HL-60 (cell line): ENCODE measurements at regions not wholly inside any gene's neighbourhood (a gene's known extent, or its start where the extent isn't known, plus 50 kb on each side); places are given as distances from the start of the nearest gene placed in this dataset.

Experiments used
- DNase-seq, 2 experiments: peaks; one replicate each; pipeline ENCODE4 v3.0.0-alpha.2; 2010 to 2020; ENCODE audit warnings: low read depth in 1 of 2, low spot score in 1 of 2
- H3K27ac ChIP-seq: fragments of 250-450 bp; sonication (Bioruptor Pico); replicated peaks from 2 replicates; pipeline ENCODE4 v1.5.1; 2020; ENCODE audit warnings: mild to moderate bottlenecking, moderate library complexity
- H3K27me3 ChIP-seq: fragments of 250-450 bp; sonication (Bioruptor Pico); 2 replicates; pipeline ENCODE4 v1.5.1; 2021; ENCODE audit warnings: mild to moderate bottlenecking, moderate library complexity; ENCODE audit not compliant: insufficient read depth, poor library complexity, severe bottlenecking
- H3K4me3 ChIP-seq: replicated peaks from 2 replicates; pipeline ENCODE4 v1.5.1; 2011; ENCODE audit warnings: mild to moderate bottlenecking, control low read depth, low read length; ENCODE audit not compliant: insufficient read depth
- GABPA ChIP-seq: IDR thresholded peaks from 2 replicates; pipeline ENCODE4 v1.6.1; 2012; ENCODE audit warnings: low read depth
- POLR2AphosphoS5 ChIP-seq: IDR thresholded peaks from 2 replicates; pipeline ENCODE4 v1.6.1; 2012; ENCODE audit warnings: low read depth
- REST ChIP-seq: IDR thresholded peaks from 2 replicates; pipeline ENCODE4 v1.6.1; 2012; ENCODE audit warnings: low read depth; ENCODE audit not compliant: insufficient replicate concordance
- SPI1 ChIP-seq: IDR thresholded peaks from 2 replicates; pipeline ENCODE4 v1.6.1; 2012; ENCODE audit warnings: low read depth, mild to moderate bottlenecking, borderline replicate concordance
- TF ChIP-seq, protein P1 (sequence below): IDR thresholded peaks from one replicate; pipeline ENCODE4 v1.5.1; 2011; ENCODE audit warnings: low read length, control low read depth, inconsistent platforms; ENCODE audit not compliant: insufficient read depth

DNA sequence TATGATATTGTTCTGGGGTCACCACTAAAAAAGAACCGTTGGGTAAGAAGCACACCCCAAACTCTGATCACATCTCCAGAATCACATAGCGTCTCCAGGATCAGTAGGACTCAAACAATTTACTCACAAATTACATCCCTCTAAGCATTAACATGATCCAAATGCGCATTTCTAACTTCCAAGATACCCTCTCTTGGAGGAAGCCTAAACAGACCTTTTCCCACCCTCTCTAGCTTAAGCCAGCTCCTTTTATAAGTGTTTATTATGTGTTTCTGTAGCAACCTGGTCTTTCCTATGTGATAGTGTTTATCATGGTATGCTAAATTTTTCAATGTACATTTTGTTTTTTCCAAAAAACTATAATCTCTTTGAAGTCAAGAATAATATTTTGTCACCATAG, 1846.5 kb downstream of the OLFM4 start:
- TF ChIP-seq SPI1 (no peak), GABPA (no peak), REST (no peak), POLR2AphosphoS5 (no peak)
- TF ChIP-seq, protein P1, sequence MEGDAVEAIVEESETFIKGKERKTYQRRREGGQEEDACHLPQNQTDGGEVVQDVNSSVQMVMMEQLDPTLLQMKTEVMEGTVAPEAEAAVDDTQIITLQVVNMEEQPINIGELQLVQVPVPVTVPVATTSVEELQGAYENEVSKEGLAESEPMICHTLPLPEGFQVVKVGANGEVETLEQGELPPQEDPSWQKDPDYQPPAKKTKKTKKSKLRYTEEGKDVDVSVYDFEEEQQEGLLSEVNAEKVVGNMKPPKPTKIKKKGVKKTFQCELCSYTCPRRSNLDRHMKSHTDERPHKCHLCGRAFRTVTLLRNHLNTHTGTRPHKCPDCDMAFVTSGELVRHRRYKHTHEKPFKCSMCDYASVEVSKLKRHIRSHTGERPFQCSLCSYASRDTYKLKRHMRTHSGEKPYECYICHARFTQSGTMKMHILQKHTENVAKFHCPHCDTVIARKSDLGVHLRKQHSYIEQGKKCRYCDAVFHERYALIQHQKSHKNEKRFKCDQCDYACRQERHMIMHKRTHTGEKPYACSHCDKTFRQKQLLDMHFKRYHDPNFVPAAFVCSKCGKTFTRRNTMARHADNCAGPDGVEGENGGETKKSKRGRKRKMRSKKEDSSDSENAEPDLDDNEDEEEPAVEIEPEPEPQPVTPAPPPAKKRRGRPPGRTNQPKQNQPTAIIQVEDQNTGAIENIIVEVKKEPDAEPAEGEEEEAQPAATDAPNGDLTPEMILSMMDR = no peak
- DNase-seq = no peak
- no peak overlapping the region for H3K27ac ChIP-seq

GRCh38 chr13:54879036-54879435, 1850.4 kb downstream of the OLFM4 start:
- Histone ChIP-seq H3K4me3 (no peak overlapping the region), H3K27ac (peak overlapping the region; percentile 77), H3K27me3 (no peaks in the 10 kb centered on the region)
- TF ChIP-seq SPI1 (peak; percentile 3; the same call in 1 of the 2 replicates), REST (no peak), GABPA (peak; percentile 23; the same call in 1 of the 2 replicates)
- peak; percentile 51 to 87 for DNase-seq

More for the DNA sequence above, 1846.5 kb downstream of the OLFM4 start:
- Histone ChIP-seq H3K27me3 (no peaks in the 10 kb centered on the region), H3K4me3 (no peak overlapping the region)

DNA sequence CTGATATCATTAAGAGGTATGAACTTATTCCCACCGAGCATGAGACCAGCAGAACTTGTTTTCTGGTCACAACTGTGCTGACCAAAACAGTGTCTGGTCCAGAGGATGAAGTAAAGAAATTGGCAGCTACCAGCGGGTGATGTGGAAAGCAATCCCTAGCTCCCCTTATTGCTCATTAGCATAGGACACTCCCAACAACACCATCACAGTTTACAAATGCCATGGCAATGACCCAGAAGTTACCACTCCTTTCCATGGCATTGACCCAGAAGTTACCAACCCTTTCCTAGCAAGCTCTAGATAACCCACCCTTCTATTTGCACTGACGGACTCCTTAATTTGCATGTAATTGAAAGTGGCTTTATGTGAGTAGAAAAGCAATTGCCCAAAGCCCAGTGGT, 1856.1 kb downstream of the OLFM4 start:
- TF ChIP-seq, protein P1 = no peak
- no peak for TF ChIP-seq REST
- TF ChIP-seq SPI1 = no peak
- no peak for TF ChIP-seq POLR2AphosphoS5
- no peak for TF ChIP-seq GABPA
- H3K4me3 ChIP-seq = no peak overlapping the region
- H3K27me3 ChIP-seq = no peaks in the 10 kb centered on the region
- DNase-seq = no peak
- H3K27ac ChIP-seq = no peak overlapping the region

GRCh38 chr13:54890976-54891375, 1862.4 kb downstream of the OLFM4 start:
- no peak for TF ChIP-seq SPI1
- TF ChIP-seq GABPA = no peak
- TF ChIP-seq REST = no peak
- TF ChIP-seq, protein P1 = no peak
- TF ChIP-seq POLR2AphosphoS5 = no peak
- Histone ChIP-seq H3K27me3 (no peaks in the 10 kb centered on the region), H3K4me3 (no peak overlapping the region), H3K27ac (no peak overlapping the region)
- no peak for DNase-seq
